ENCODE measurements at regions not wholly inside any gene's neighbourhood (a gene's known extent, or its start where the extent isn't known, plus 50 kb on each side); places are given as distances from the start of the nearest gene placed in this dataset.

DNA sequence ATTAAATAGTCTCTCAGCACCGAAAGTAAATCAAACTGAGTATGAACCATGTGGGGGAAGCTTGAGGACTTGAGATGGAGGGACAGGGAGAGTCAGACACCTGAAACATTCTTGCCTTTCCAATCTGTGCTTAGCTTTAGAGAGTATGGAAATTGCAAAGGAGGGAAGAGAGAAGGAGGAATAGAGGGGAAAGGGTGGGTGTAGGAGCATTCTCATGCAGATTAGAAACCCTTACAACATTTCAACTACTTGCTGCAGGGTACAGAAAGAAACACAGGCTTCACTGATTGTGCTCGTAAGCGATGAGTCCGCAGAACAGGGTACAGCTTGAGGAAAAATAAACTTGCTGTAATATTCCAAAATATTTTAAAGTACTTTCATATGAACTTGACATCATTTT, 73.8 kb downstream of the NIBAN1 start:
- TF ChIP-seq, protein P1, sequence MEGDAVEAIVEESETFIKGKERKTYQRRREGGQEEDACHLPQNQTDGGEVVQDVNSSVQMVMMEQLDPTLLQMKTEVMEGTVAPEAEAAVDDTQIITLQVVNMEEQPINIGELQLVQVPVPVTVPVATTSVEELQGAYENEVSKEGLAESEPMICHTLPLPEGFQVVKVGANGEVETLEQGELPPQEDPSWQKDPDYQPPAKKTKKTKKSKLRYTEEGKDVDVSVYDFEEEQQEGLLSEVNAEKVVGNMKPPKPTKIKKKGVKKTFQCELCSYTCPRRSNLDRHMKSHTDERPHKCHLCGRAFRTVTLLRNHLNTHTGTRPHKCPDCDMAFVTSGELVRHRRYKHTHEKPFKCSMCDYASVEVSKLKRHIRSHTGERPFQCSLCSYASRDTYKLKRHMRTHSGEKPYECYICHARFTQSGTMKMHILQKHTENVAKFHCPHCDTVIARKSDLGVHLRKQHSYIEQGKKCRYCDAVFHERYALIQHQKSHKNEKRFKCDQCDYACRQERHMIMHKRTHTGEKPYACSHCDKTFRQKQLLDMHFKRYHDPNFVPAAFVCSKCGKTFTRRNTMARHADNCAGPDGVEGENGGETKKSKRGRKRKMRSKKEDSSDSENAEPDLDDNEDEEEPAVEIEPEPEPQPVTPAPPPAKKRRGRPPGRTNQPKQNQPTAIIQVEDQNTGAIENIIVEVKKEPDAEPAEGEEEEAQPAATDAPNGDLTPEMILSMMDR (conservative IDR thresholded peaks at IDR 0.05) = no peak
- no peak for TF ChIP-seq ZFX (IDR thresholded peaks at IDR 0.05)

DNA sequence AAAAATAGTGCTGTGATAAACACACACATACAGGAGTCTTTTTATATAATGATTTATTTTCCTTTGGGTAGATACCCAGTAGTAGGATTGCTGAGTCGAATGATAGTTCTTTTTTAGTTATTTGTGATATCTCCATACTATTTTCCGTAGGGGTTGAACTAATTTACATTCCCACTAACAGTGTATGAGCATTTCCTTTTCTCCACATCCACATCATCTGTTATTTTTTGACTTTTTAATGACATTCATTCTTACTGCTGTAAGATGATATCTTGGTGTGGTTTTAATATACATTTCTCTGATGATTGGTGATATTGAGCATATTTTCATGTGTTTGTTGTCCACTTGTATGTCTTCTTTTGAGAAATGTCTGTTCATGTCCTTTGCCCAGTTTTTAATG, 78.3 kb downstream of the NIBAN1 start:
- TF ChIP-seq ZFX (IDR thresholded peaks at IDR 0.05) = no peak
- TF ChIP-seq, protein P1 (conservative IDR thresholded peaks at IDR 0.05) = no peak
- H3K27ac ChIP-seq = no peak overlapping the region

More for the DNA sequence above, 73.8 kb downstream of the NIBAN1 start:
- H3K27ac ChIP-seq = no peak overlapping the region

DNA sequence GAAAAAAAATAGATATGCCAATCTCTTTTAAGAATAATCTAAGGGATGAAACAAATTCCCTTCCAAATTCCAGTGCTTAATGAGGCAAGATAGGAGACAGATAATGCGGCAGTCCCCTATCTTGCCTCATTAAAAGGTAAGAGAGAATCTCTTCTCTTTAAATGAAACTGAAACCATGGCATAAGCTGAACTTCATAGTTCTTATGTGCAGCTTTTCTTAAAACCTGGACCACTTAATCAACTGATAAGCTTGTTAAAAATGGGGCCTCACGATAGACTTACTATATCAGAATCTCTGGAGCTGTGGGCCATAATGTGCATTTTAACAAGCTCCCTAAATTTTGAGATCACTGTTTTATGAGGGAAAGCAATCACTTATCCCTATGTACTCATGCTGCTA, 79.2 kb downstream of the NIBAN1 start:
- TF ChIP-seq, protein P1 (conservative IDR thresholded peaks at IDR 0.05) = no peak
- TF ChIP-seq ZFX (IDR thresholded peaks at IDR 0.05) = no peak
- no peak overlapping the region for H3K27ac ChIP-seq

DNA sequence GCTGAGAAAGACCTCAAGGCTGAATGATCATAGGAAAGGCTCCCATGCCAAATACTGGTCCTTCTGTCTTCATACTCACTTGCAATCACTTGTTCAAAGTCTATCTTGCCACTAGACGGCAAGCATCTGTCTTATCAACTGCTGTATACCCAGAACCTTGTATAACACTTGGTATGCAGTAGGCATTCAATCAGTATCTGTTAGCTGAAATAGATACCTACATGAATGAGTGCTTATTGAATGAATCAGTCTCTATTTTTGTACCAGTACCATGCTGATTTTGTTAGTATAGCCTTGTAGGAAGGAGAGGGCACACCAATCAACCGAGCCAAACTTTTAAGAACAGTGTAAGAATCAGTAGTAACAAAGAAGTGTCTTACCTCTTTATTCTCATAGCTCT, 80.6 kb downstream of the NIBAN1 start:
- no peak for TF ChIP-seq ZFX (IDR thresholded peaks at IDR 0.05)
- TF ChIP-seq, protein P1 (conservative IDR thresholded peaks at IDR 0.05) = no peak
- no peak overlapping the region for H3K27ac ChIP-seq

DNA sequence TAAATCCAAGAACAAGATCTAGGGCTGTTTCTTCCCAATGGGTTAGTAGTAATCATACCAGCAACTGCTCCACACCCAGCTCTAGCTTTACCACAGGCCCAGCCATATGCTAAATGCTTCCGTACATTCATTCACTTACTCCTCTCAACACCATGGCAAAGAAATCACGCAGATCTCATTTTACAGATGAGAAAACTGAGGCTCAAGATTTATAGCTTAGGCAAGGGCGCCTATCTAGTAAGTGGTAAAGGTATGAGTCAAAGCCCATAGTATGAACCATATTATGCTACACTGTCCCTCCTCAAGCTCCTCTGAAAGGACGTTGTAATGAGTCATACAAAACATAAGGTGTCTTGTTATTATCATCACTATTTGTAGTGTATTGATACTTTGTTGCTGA, 82.2 kb downstream of the NIBAN1 start:
- TF ChIP-seq, protein P1 (conservative IDR thresholded peaks at IDR 0.05) = no peak

DNA sequence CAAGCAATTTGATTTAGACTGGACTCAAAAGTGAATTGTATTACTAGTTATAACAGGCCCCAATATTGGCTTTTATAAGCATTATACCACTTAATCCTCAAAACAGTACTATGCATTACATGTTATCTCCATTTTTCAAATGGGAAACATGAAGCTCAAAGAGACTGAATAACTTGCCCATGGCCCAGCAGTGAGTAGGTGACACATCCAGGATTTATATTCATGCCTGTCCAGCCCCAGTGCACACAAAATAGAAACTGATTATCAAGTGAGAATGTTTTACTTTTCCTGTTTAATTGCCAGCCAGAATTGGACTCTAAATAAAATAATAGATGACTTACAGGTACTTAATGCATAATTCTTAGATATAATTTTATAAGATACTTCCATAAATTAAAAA, 82.9 kb downstream of the NIBAN1 start:
- no peak for TF ChIP-seq ZFX (IDR thresholded peaks at IDR 0.05)
- TF ChIP-seq, protein P1 (conservative IDR thresholded peaks at IDR 0.05) = no peak
- no peak overlapping the region for H3K27ac ChIP-seq

More for the DNA sequence above, 82.2 kb downstream of the NIBAN1 start:
- no peak overlapping the region for H3K27ac ChIP-seq

DNA sequence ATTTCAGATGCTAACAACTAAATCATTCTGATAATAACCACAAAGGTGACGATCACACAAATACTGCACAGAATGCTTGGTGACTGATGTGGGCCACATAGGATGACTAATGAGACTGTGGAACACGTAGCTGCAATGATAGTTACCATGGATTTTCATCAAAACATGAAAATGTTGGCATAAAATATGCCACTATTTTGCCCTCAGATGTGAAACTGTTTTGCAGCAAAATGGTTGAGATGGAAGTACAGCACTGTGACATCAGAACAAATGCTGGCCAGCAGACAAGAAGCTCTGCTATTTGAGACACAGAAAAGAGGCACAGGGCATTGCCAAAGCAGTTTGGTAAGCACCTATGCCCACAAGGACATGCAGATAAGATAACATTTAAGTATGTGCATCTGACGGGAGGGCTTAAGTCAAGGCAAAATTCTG, 83.8 kb downstream of the NIBAN1 start:
- TF ChIP-seq, protein P1 (conservative IDR thresholded peaks at IDR 0.05) = no peak
- no peak for TF ChIP-seq ZFX (IDR thresholded peaks at IDR 0.05)
- H3K27ac ChIP-seq = no peak overlapping the region
